AG04449 (cell line): ENCODE measurements at regions not wholly inside any gene's neighbourhood (a gene's known extent, or its start where the extent isn't known, plus 50 kb on each side); places are given as distances from the start of the nearest gene placed in this dataset.
"Not testable (repeated sequence)": the region's sequence is repeated elsewhere in the genome, so short reads cannot be mapped to it uniquely, and the experiment has no call there.

Experiments used
- CTCF ChIA-PET: fragments of 350-600 bp; formaldehyde crosslinking; extraction: SDS; loops from one replicate; lab custom pipeline; 2021; ENCODE audit warnings: antibody characterized with exemption; lab: Yijun Ruan, JAX
- POLR2A ChIA-PET: fragments of 400-600, 350-600 bp; formaldehyde crosslinking; extraction: SDS; loops from one replicate; lab custom pipeline; 2020; ENCODE audit warnings: antibody characterized with exemption, inconsistent platforms; lab: Yijun Ruan, JAX
- DNase-seq: peaks from one replicate; pipeline ENCODE4 v3.0.0-alpha.2; 2010; ENCODE audit warnings: low read depth, low spot score
- H3K4me3 ChIP-seq: 2 replicates; pipeline ENCODE4 v1.5.1; 2011; ENCODE audit warnings: low read depth, mild to moderate bottlenecking, control low read depth, low read length
- CTCF ChIP-seq: IDR thresholded peaks from one replicate; pipeline ENCODE4 v1.5.1; 2011; ENCODE audit warnings: mild to moderate bottlenecking, moderate library complexity, low read length, control low read depth, inconsistent platforms; ENCODE audit not compliant: insufficient read depth; ENCODE audit errors: missing control alignments

GRCh38 chr4:11663114-11663513 is 234.4 kb upstream of the HS3ST1 start:
- POLR2A ChIA-PET, result no interaction called here
- no peak for DNase-seq
- no peak overlapping the region for H3K4me3 ChIP-seq
- CTCF ChIA-PET, result no interaction called here
- TF ChIP-seq CTCF, result no peak

- DNase-seq, result no peak
- H3K4me3 ChIP-seq, result no peak overlapping the region
- ChIA-PET POLR2A (no interaction called here), CTCF (no interaction called here)
- TF ChIP-seq CTCF, result no peak
These were observed 222.3 kb upstream of the HS3ST1 start for GRCh38 chr4:11650801-11651596.

- H3K4me3 ChIP-seq, result no peak overlapping the region
- no peak for TF ChIP-seq CTCF
- ChIA-PET POLR2A (no interaction called here), CTCF (no interaction called here)
- DNase-seq, result no peak
These were observed 218.7 kb upstream of the HS3ST1 start for GRCh38 chr4:11647433-11647832.

GRCh38 chr4:11643081-11643480 is 214.4 kb upstream of the HS3ST1 start:
- DNase-seq, CTCF ChIA-PET, POLR2A ChIA-PET, H3K4me3 ChIP-seq: not testable (repeated sequence)

- no peak for TF ChIP-seq CTCF
- no peak for DNase-seq
- ChIA-PET CTCF (no interaction called here), POLR2A (no interaction called here)
- H3K4me3 ChIP-seq, result no peak overlapping the region
These were observed 211.9 kb upstream of the HS3ST1 start for GRCh38 chr4:11640584-11640983.

- no peak overlapping the region for H3K4me3 ChIP-seq
- no peak for TF ChIP-seq CTCF
- ChIA-PET POLR2A (no interaction called here), CTCF (no interaction called here)
- DNase-seq, result no peak
These were observed 207.9 kb upstream of the HS3ST1 start for GRCh38 chr4:11636551-11636950.

GRCh38 chr4:11636031-11636430 is 207.3 kb upstream of the HS3ST1 start:
- no peak overlapping the region for H3K4me3 ChIP-seq
- ChIA-PET POLR2A (no interaction called here), CTCF (no interaction called here)
- TF ChIP-seq CTCF, result no peak
- DNase-seq, result no peak
